ENCODE measurements at regions not wholly inside any gene's neighbourhood (a gene's known extent, or its start where the extent isn't known, plus 50 kb on each side); places are given as distances from the start of the nearest gene placed in this dataset.

GRCh38 chr5:29697278-29697677 lies 1496.2 kb upstream of the CDH6 start:
- DNase-seq (ENCODE audit: low read depth) (no peak), FAIRE-seq (no peak)
- TF ChIP-seq CTCF (IDR thresholded peaks at IDR 0.05; ENCODE audit: insufficient read depth, low read length, severe bottlenecking) = no peak
- Histone ChIP-seq H3K4me3 (ENCODE audit: low read depth, low read length) (no peak overlapping the region), H3K36me3 (ENCODE audit: control insufficient read depth, insufficient read depth, low read length) (no peaks in the 10 kb centered on the region), H3K27me3 (ENCODE audit: control insufficient read depth, insufficient read depth, low read length) (no peaks in the 10 kb centered on the region)

- TF ChIP-seq CTCF (IDR thresholded peaks at IDR 0.05; ENCODE audit: insufficient read depth, low read length, severe bottlenecking) = no peak
- Histone ChIP-seq H3K36me3 (ENCODE audit: control insufficient read depth, insufficient read depth, low read length) (no peaks in the 10 kb centered on the region), H3K4me3 (ENCODE audit: low read depth, low read length) (no peak overlapping the region), H3K27me3 (ENCODE audit: control insufficient read depth, insufficient read depth, low read length) (no peaks in the 10 kb centered on the region)
- FAIRE-seq = no peak
- DNase-seq (ENCODE audit: low read depth) = no peak
These were observed 1520.8 kb upstream of the CDH6 start for GRCh38 chr5:29672678-29673077.

- Histone ChIP-seq H3K36me3 (ENCODE audit: control insufficient read depth, insufficient read depth, low read length) (no peaks in the 10 kb centered on the region), H3K4me3 (ENCODE audit: low read depth, low read length) (no peak overlapping the region), H3K27me3 (ENCODE audit: control insufficient read depth, insufficient read depth, low read length) (no peaks in the 10 kb centered on the region)
- no peak for TF ChIP-seq CTCF (IDR thresholded peaks at IDR 0.05; ENCODE audit: insufficient read depth, low read length, severe bottlenecking)
- no peak for FAIRE-seq
- no peak for DNase-seq (ENCODE audit: low read depth)
These were observed 1530.6 kb upstream of the CDH6 start for GRCh38 chr5:29662876-29663275.

GRCh38 chr5:29654954-29655353 lies 1538.5 kb upstream of the CDH6 start:
- Histone ChIP-seq H3K4me3 (ENCODE audit: low read depth, low read length) (no peak overlapping the region), H3K36me3 (ENCODE audit: control insufficient read depth, insufficient read depth, low read length) (no peaks in the 10 kb centered on the region), H3K27me3 (ENCODE audit: control insufficient read depth, insufficient read depth, low read length) (no peaks in the 10 kb centered on the region)
- DNase-seq (ENCODE audit: low read depth) (no peak), FAIRE-seq (no peak)
- TF ChIP-seq CTCF (IDR thresholded peaks at IDR 0.05; ENCODE audit: insufficient read depth, low read length, severe bottlenecking) = no peak

GRCh38 chr5:29649321-29649720 lies 1544.2 kb upstream of the CDH6 start:
- FAIRE-seq = no peak
- DNase-seq (ENCODE audit: low read depth) = no peak
- no peak for TF ChIP-seq CTCF (IDR thresholded peaks at IDR 0.05; ENCODE audit: insufficient read depth, low read length, severe bottlenecking)

GRCh38 chr5:29642601-29643000 lies 1550.9 kb upstream of the CDH6 start:
- DNase-seq (ENCODE audit: low read depth) (no peak), FAIRE-seq (no peak)
- Histone ChIP-seq H3K27me3 (ENCODE audit: control insufficient read depth, insufficient read depth, low read length) (no peaks in the 10 kb centered on the region), H3K4me3 (ENCODE audit: low read depth, low read length) (no peak overlapping the region), H3K36me3 (ENCODE audit: control insufficient read depth, insufficient read depth, low read length) (no peaks in the 10 kb centered on the region)
- TF ChIP-seq CTCF (IDR thresholded peaks at IDR 0.05; ENCODE audit: insufficient read depth, low read length, severe bottlenecking) = no peak

More at GRCh38 chr5:29649321-29649720, 1544.2 kb upstream of the CDH6 start:
- Histone ChIP-seq H3K36me3 (ENCODE audit: control insufficient read depth, insufficient read depth, low read length) (no peaks in the 10 kb centered on the region), H3K4me3 (ENCODE audit: low read depth, low read length) (no peak overlapping the region), H3K27me3 (ENCODE audit: control insufficient read depth, insufficient read depth, low read length) (no peaks in the 10 kb centered on the region)
